ENCODE measurements at regions not wholly inside any gene's neighbourhood (a gene's known extent, or its start where the extent isn't known, plus 50 kb on each side); places are given as distances from the start of the nearest gene placed in this dataset.

DNA sequence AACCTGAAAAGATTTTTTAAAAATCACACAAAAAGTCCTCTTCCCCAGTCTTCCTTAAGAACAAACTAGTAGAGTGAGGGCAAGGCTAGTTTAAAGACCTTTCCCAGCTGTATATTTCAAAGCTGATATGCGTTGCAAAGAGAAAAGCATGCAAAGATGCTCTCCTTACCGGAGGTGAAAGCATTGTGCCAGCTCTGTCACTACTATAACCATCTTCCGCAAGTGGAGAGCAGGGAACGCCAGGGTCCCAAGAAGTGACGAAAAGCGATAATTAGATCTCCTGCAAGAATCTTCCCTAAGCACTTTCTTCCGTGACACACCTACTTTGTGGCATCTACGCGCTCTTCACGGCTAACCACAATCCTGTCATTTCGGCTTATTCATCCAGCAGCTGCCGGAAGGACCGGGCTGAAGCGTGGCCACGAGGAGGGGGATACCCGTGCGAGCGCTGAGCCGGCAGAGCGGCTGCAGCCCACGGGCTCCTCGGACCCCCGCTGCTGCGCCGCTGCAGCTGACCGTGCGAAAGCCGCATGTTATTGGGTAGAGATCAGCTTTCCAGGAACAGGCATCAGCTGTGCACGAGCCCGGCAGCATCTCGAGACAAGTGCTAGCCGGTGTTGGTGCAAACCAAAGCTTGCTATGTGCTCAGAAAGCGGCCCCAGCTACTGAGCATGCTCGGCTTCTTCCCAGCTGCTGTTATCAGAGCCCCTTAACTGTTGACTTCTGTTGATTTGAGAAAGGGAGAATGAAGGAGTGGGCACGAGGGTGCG is 57.2 kb upstream of the ARHGAP18 start:
- TF ChIP-seq, protein P1, sequence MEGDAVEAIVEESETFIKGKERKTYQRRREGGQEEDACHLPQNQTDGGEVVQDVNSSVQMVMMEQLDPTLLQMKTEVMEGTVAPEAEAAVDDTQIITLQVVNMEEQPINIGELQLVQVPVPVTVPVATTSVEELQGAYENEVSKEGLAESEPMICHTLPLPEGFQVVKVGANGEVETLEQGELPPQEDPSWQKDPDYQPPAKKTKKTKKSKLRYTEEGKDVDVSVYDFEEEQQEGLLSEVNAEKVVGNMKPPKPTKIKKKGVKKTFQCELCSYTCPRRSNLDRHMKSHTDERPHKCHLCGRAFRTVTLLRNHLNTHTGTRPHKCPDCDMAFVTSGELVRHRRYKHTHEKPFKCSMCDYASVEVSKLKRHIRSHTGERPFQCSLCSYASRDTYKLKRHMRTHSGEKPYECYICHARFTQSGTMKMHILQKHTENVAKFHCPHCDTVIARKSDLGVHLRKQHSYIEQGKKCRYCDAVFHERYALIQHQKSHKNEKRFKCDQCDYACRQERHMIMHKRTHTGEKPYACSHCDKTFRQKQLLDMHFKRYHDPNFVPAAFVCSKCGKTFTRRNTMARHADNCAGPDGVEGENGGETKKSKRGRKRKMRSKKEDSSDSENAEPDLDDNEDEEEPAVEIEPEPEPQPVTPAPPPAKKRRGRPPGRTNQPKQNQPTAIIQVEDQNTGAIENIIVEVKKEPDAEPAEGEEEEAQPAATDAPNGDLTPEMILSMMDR (IDR thresholded peaks at IDR 0.05 in 4 of 5, conservative IDR thresholded peaks at IDR 0.05 in 1 of 5) = no peak
- no peak for TF ChIP-seq POLR2A (IDR thresholded peaks at IDR 0.05)
